A673 (cell line): ENCODE measurements at regions not wholly inside any gene's neighbourhood (a gene's known extent, or its start where the extent isn't known, plus 50 kb on each side); places are given as distances from the start of the nearest gene placed in this dataset.
A peak's percentile ranks its signal among the peaks of the same experiment; 100 is the strongest.

Source experiments
- BruUV-seq: library from RNA; stranded (reverse); fragments of 400-500 nt; replicated peaks from 2 replicates; lab custom pipeline; 2021; lab: Mats Ljungman, UMichigan
- CTCF ChIA-PET: fragments of 300-600 bp; sonication (Branson Sonifier 250); formaldehyde crosslinking; loops from one replicate; lab custom pipeline; 2022; ENCODE audit warnings: antibody characterized with exemption; lab: Charles Lee
- POLR2A ChIA-PET: fragments of 300-600 bp; sonication (Branson Sonifier 250); formaldehyde crosslinking; loops from one replicate; lab custom pipeline; 2022; ENCODE audit warnings: antibody characterized with exemption; ENCODE audit not compliant: low non-redundant PET; lab: Charles Lee
- DNase-seq: peaks from one replicate; pipeline ENCODE4 v3.0.0-alpha.2; 2015; ENCODE audit warnings: low spot score
- H3K27ac ChIP-seq: fragments of 200-600 bp; sonication (generic); 2 replicates; pipeline ENCODE4 v1.5.1; 2016; ENCODE audit warnings: mixed run types, low read depth, mild to moderate bottlenecking, mixed read lengths, antibody characterized with exemption, low read length; ENCODE audit not compliant: poor library complexity, severe bottlenecking
- H3K27me3 ChIP-seq: fragments of 200-600 bp; sonication (generic); replicated peaks from 2 replicates; pipeline ENCODE4 v1.6.1; 2017; ENCODE audit warnings: mixed run types, low read depth, mild to moderate bottlenecking, mixed read lengths, antibody characterized with exemption, low read length; ENCODE audit not compliant: insufficient read depth, poor library complexity
- H3K36me3 ChIP-seq: fragments of 200-600 bp; sonication (generic); 2 replicates; pipeline ENCODE4 v1.6.1; 2016; ENCODE audit warnings: mixed run types, mild to moderate bottlenecking, mixed read lengths, antibody characterized with exemption, low read length; ENCODE audit not compliant: insufficient read depth, poor library complexity, severe bottlenecking
- H3K4me1 ChIP-seq: fragments of 200-600 bp; sonication (generic); 2 replicates; pipeline ENCODE4 v1.6.1; 2017; ENCODE audit warnings: mixed run types, mild to moderate bottlenecking, mixed read lengths, antibody characterized with exemption, low read length; ENCODE audit not compliant: insufficient read depth, poor library complexity, severe bottlenecking
- H3K4me3 ChIP-seq: fragments of 200-600 bp; sonication (generic); 2 replicates; pipeline ENCODE4 v1.5.1; 2016; ENCODE audit warnings: low read depth, mixed run types, mild to moderate bottlenecking, mixed read lengths, low read length; ENCODE audit not compliant: poor library complexity, severe bottlenecking
- H3K9me3 ChIP-seq: fragments of 200-600 bp; sonication (generic); 2 replicates; pipeline ENCODE4 v1.6.1; 2016; ENCODE audit warnings: mixed run types, low read depth, mild to moderate bottlenecking, mixed read lengths, antibody characterized with exemption, low read length; ENCODE audit not compliant: poor library complexity, severe bottlenecking
- CTCF ChIP-seq: fragments of 300-800, 200-600 bp; sonication (generic); conservative IDR thresholded peaks from 2 replicates; pipeline ENCODE4 v1.5.1; 2017; ENCODE audit warnings: low read depth, mild to moderate bottlenecking, antibody characterized with exemption, low read length, moderate library complexity, mixed read lengths
- EZH2 ChIP-seq: fragments of 200-600 bp; sonication (generic); IDR thresholded peaks from 2 replicates; pipeline ENCODE4 v1.6.1; 2017; ENCODE audit warnings: borderline replicate concordance, low read depth, mild to moderate bottlenecking, mixed read lengths, antibody characterized with exemption, low read length; ENCODE audit not compliant: poor library complexity, severe bottlenecking
- intact Hi-C: fragments of 100-400 bp; cut with micrococcal nuclease; formaldehyde crosslinking; loops from one replicate; pipeline ENCODE4 v1.10.0; 2022; ENCODE audit not compliant: unreplicated experiment

- CTCF ChIA-PET, result no interaction called here
- Histone ChIP-seq H3K36me3 (no peaks in the 10 kb centered on the region), H3K27ac (peak overlapping the region; percentile 92), H3K9me3 (no peaks in the 10 kb centered on the region), H3K4me3 (no peak overlapping the region), H3K4me1 (peaks cover 30% of the 10 kb centered on the region), H3K27me3 (no peaks in the 10 kb centered on the region)
- POLR2A ChIA-PET, result interaction anchor here (0.6 kb wide), 1 partner anchor 12 kb away, joined by 5 read pairs; no protein-coding TSS in a partner anchor
- intact Hi-C loops, result loop anchor here (5.0 kb wide), 1 partner anchor 51 kb away; no protein-coding TSS in a partner anchor
- peak; percentile 93 for DNase-seq
- TF ChIP-seq CTCF (no peak), EZH2 (no peak)
- no TSS peak for BruUV-seq
Measured at GRCh38 chr2:196233021-196233804, 61.8 kb upstream of the STK17B start.

GRCh38 chr2:196233805-196234475 is 62.6 kb upstream of the STK17B start:
- Histone ChIP-seq H3K4me3 (no peak overlapping the region), H3K27me3 (no peaks in the 10 kb centered on the region), H3K36me3 (no peaks in the 10 kb centered on the region), H3K9me3 (no peaks in the 10 kb centered on the region), H3K4me1 (peaks cover 34% of the 10 kb centered on the region), H3K27ac (peak overlapping the region; percentile 92)
- intact Hi-C loops, result loop anchor here (2.0 to 5.0 kb wide), 2 partner anchors 33 to 52 kb away; no protein-coding TSS in a partner anchor
- TF ChIP-seq EZH2, result no peak
- no peak for TF ChIP-seq CTCF
- CTCF ChIA-PET, result no interaction called here
- peak; percentile 90 for DNase-seq
- POLR2A ChIA-PET, result no interaction called here
- no TSS peak for BruUV-seq

- no peak for TF ChIP-seq EZH2
- no peak for TF ChIP-seq CTCF
- POLR2A ChIA-PET, result no interaction called here
- peak; percentile 78 for DNase-seq
- intact Hi-C loops, result loop anchor here (2.0 to 5.0 kb wide), 2 partner anchors 32 to 52 kb away; no protein-coding TSS in a partner anchor
- H3K36me3 ChIP-seq, result no peaks in the 10 kb centered on the region
- no peaks in the 10 kb centered on the region for H3K27me3 ChIP-seq
- peak overlapping the region; percentile 92 for H3K27ac ChIP-seq
- no peak overlapping the region for H3K4me3 ChIP-seq
- CTCF ChIA-PET, result no interaction called here
- BruUV-seq, result no TSS peak
- H3K4me1 ChIP-seq, result peaks cover 36% of the 10 kb centered on the region
- H3K9me3 ChIP-seq, result no peaks in the 10 kb centered on the region
Measured at GRCh38 chr2:196234672-196235071, 63.3 kb upstream of the STK17B start.
